B cell (primary cell): ENCODE measurements at regions not wholly inside any gene's neighbourhood (a gene's known extent, or its start where the extent isn't known, plus 50 kb on each side); places are given as distances from the start of the nearest gene placed in this dataset.

Experiments
- ATAC-seq: fragments of 200-7000 bp; cut with Tn5 transposase; one replicate; pipeline ENCODE4 v1.10.0; 2021; ENCODE audit warnings: low read depth, mild to moderate bottlenecking, moderate number of reproducible peaks, moderate library complexity
- CTCF ChIA-PET: fragments of 350-600 bp; sonication (Branson Sonifier 250); formaldehyde crosslinking; loops from one replicate; lab custom pipeline; 2021; ENCODE audit warnings: antibody characterized with exemption, inconsistent platforms; lab: Charles Lee
- POLR2A ChIA-PET: fragments of 350-600 bp; sonication (Branson Sonifier 250); formaldehyde crosslinking; loops from one replicate; lab custom pipeline; 2021; ENCODE audit warnings: antibody characterized with exemption; lab: Charles Lee
- DNase-seq: peaks from one replicate; pipeline ENCODE4 v3.0.0; 2013
- H2AFZ ChIP-seq: 2 replicates; pipeline ENCODE4 v1.6.1; 2012; ENCODE audit warnings: mild to moderate bottlenecking, low read depth, low read length; ENCODE audit not compliant: insufficient read depth, poor library complexity, severe bottlenecking
- H3K27ac ChIP-seq, 2 donors: 1 replicate in 1 of 2; 2 replicates in 1 of 2; pipeline ENCODE4 v1.5.1; 2012 to 2013; ENCODE audit warnings: low read length in 2 of 2, mild to moderate bottlenecking in 2 of 2, moderate library complexity in 1 of 2
- H3K27me3 ChIP-seq, 4 experiments: fragments of 200-600 bp in 1 of 4; sonication (generic) in 1 of 4; replicated peaks in 1 of 4; 1 replicate in 2 of 4; 2 replicates in 2 of 4; pipeline versions ENCODE4 v1.6.1 to v1.7.0; 2013 to 2016; ENCODE audit warnings: low read length in 3 of 4, mild to moderate bottlenecking in 2 of 4, mixed read lengths in 1 of 4, moderate library complexity in 1 of 4; ENCODE audit not compliant: insufficient read depth in 4 of 4, control insufficient read depth in 3 of 4; ENCODE audit errors: control extremely low read depth in 1 of 4
- H3K36me3 ChIP-seq, 2 experiments: replicated peaks in 1 of 2; 1 replicate in 1 of 2; 2 replicates in 1 of 2; pipeline versions ENCODE4 v1.6.1 to v1.7.1; 2013; ENCODE audit warnings: low read length in 1 of 2; ENCODE audit not compliant: insufficient read depth in 2 of 2, control insufficient read depth in 1 of 2; ENCODE audit errors: control extremely low read depth in 1 of 2, extremely low read depth in 1 of 2
- H3K4me1 ChIP-seq, 2 donors: fragments of 200-600 bp in 1 of 2; sonication (generic) in 1 of 2; 1 replicate in 1 of 2; 2 replicates in 1 of 2; pipeline versions ENCODE4 v1.5.1 to v1.6.1; 2013 to 2017; ENCODE audit warnings: low read length in 2 of 2; ENCODE audit not compliant: control insufficient read depth in 2 of 2, insufficient read depth in 2 of 2
- H3K4me2 ChIP-seq: replicated peaks from 2 replicates; pipeline ENCODE3; 2012; ENCODE audit warnings: mild to moderate bottlenecking, low read depth, low read length; ENCODE audit not compliant: poor library complexity, severe bottlenecking
- H3K4me3 ChIP-seq, 5 experiments: fragments of 200-600 bp in 1 of 5; sonication (generic) in 1 of 5; 1 replicate in 3 of 5; 2 replicates in 2 of 5; pipeline versions ENCODE4 v1.5.1 to v1.7.0; 2011 to 2016; ENCODE audit warnings: low read length in 4 of 5, mild to moderate bottlenecking in 4 of 5, low read depth in 2 of 5, control low read depth in 1 of 5, moderate library complexity in 1 of 5; ENCODE audit not compliant: insufficient read depth in 1 of 5; ENCODE audit errors: control extremely low read depth in 1 of 5, extremely low read depth in 1 of 5
- H3K79me2 ChIP-seq: fragments of 200-600 bp; sonication (generic); one replicate; pipeline ENCODE4 v1.6.0; 2016; ENCODE audit warnings: low read length; ENCODE audit not compliant: control insufficient read depth, insufficient read depth
- H3K9ac ChIP-seq: fragments of 200-600 bp; sonication (generic); 2 replicates; pipeline ENCODE4 v1.6.1; 2017; ENCODE audit warnings: mild to moderate bottlenecking, low read length, moderate library complexity
- H3K9me3 ChIP-seq, 3 donors: one replicate each; pipeline versions ENCODE4 v1.6.1 to v1.7.1; 2013; ENCODE audit warnings: low read length in 2 of 3; ENCODE audit not compliant: control insufficient read depth in 2 of 3, insufficient read depth in 1 of 3; ENCODE audit errors: control extremely low read depth in 1 of 3
- H4K20me1 ChIP-seq: 2 replicates; pipeline ENCODE4 v1.6.0; 2012; ENCODE audit warnings: mild to moderate bottlenecking, low read length; ENCODE audit not compliant: insufficient read depth, control insufficient read depth, poor library complexity, severe bottlenecking
- H3K27ac Mint-ChIP-seq: one replicate; pipeline ENCODE4 v1.8.0; 2021; ENCODE audit warnings: mixed read lengths
- H3K27me3 Mint-ChIP-seq: one replicate; pipeline ENCODE4 v1.8.0; 2021; ENCODE audit warnings: mixed read lengths
- H3K4me1 Mint-ChIP-seq: one replicate; pipeline ENCODE4 v1.8.0; 2021; ENCODE audit warnings: mixed read lengths
- H3K4me3 Mint-ChIP-seq: one replicate; pipeline ENCODE4 v1.8.0; 2021; ENCODE audit warnings: mixed read lengths
- H3K9me3 Mint-ChIP-seq: one replicate; pipeline ENCODE4 v1.8.0; 2022; ENCODE audit warnings: mixed read lengths; ENCODE audit not compliant: insufficient read depth
- CTCF ChIP-seq: fragments of 200-600 bp; IDR thresholded peaks from one replicate; pipeline ENCODE4 v1.8.0; 2022; ENCODE audit warnings: antibody characterized with exemption, mild to moderate bottlenecking
- EZH2 ChIP-seq: IDR thresholded peaks from 2 replicates; pipeline ENCODE4 v1.6.1; 2012; ENCODE audit warnings: borderline replicate concordance, low read depth, mild to moderate bottlenecking, moderate library complexity, low read length; ENCODE audit not compliant: insufficient read depth, poor library complexity, severe bottlenecking
- WGBS: methylation state at CpG from one replicate; pipeline ENCODE4 v1.1.5; 2013; ENCODE audit warnings: missing lambda C conversion rate; ENCODE audit not compliant: insufficient coverage; 5-methylcytosine and 5-hydroxymethylcytosine counted together
- intact Hi-C: fragments of 100-400 bp; cut with micrococcal nuclease; formaldehyde crosslinking; loops from one replicate; pipeline ENCODE4 v1.10.0; 2022

- H3K9me3 Mint-ChIP-seq = no peaks in the 10 kb centered on the region
- Histone ChIP-seq H3K27ac (no peak overlapping the region), H3K79me2 (no peaks in the 10 kb centered on the region), H3K36me3 (no peaks in the 10 kb centered on the region), H3K9ac (no peak overlapping the region), H3K4me1 (no peaks in the 10 kb centered on the region), H3K9me3 (no peaks in the 10 kb centered on the region), H3K4me2 (no peak overlapping the region), H3K27me3 (no peaks in the 10 kb centered on the region), H4K20me1 (no peaks in the 10 kb centered on the region), H3K4me3 (no peak overlapping the region), H2AFZ (no peak overlapping the region)
- TF ChIP-seq EZH2 = no peak
- no peak for TF ChIP-seq CTCF
- no peak for ATAC-seq
- WGBS = 93% methylated on average over 3 of the region's 3 CpGs
- POLR2A ChIA-PET = no interaction called here
- H3K27ac Mint-ChIP-seq = no peak overlapping the region
- DNase-seq = no peak
- no peaks in the 10 kb centered on the region for H3K27me3 Mint-ChIP-seq
- H3K4me3 Mint-ChIP-seq = no peak overlapping the region
- CTCF ChIA-PET = no interaction called here
- intact Hi-C loops = no loop called here
- no peaks in the 10 kb centered on the region for H3K4me1 Mint-ChIP-seq
These were observed 291.6 kb upstream of the MKI67 start for GRCh38 chr10:128417826-128418225.

- Histone ChIP-seq H3K9me3 (no peaks in the 10 kb centered on the region), H2AFZ (no peak overlapping the region), H3K79me2 (no peaks in the 10 kb centered on the region), H4K20me1 (no peaks in the 10 kb centered on the region), H3K4me3 (no peak overlapping the region), H3K9ac (no peak overlapping the region), H3K36me3 (no peaks in the 10 kb centered on the region), H3K27me3 (no peaks in the 10 kb centered on the region), H3K27ac (no peak overlapping the region), H3K4me1 (no peaks in the 10 kb centered on the region), H3K4me2 (no peak overlapping the region)
- Mint-ChIP-seq H3K27ac (no peak overlapping the region), H3K4me1 (no peaks in the 10 kb centered on the region), H3K9me3 (no peaks in the 10 kb centered on the region), H3K4me3 (no peak overlapping the region), H3K27me3 (no peaks in the 10 kb centered on the region)
- WGBS = 73% methylated on average over 4 of the region's 5 CpGs
- ATAC-seq (no peak), DNase-seq (no peak)
- intact Hi-C loops = no loop called here
- TF ChIP-seq CTCF (no peak), EZH2 (no peak)
- ChIA-PET POLR2A (no interaction called here), CTCF (no interaction called here)
These were observed 292.6 kb upstream of the MKI67 start for GRCh38 chr10:128418819-128419218.
